NCI-H1694 (cell line): ENCODE measurements at regions not wholly inside any gene's neighbourhood (a gene's known extent, or its start where the extent isn't known, plus 50 kb on each side); places are given as distances from the start of the nearest gene placed in this dataset.
"Not testable (repeated sequence)": the region's sequence is repeated elsewhere in the genome, so short reads cannot be mapped to it uniquely, and the experiment has no call there.

ENCODE experiments used
- DNase-seq: peaks from one replicate; lab custom pipeline; 2025; lab: John Stamatoyannopoulos, UW

GRCh38 chr3:8001712-8002111 is 499.9 kb upstream of the LMCD1 start:
- DNase-seq, result peak; percentile 3

GRCh38 chr3:8011902-8012301 is 489.7 kb upstream of the LMCD1 start:
- no peak for DNase-seq

GRCh38 chr3:8020047-8020841 is 481.4 kb upstream of the LMCD1 start:
- no peak for DNase-seq

GRCh38 chr3:8027954-8028353 is 473.7 kb upstream of the LMCD1 start:
- no peak for DNase-seq

GRCh38 chr3:8050283-8050682 is 451.3 kb upstream of the LMCD1 start:
- DNase-seq, result no peak

- DNase-seq, result peak; percentile 51
These were observed 449.0 kb upstream of the LMCD1 start for GRCh38 chr3:8052659-8053058.

- not testable (repeated sequence) for DNase-seq
These were observed 433.5 kb upstream of the LMCD1 start for GRCh38 chr3:8068135-8068534.

- DNase-seq, result no peak
These were observed 432.2 kb upstream of the LMCD1 start for GRCh38 chr3:8069471-8069870.

GRCh38 chr3:8070011-8070410 is 431.6 kb upstream of the LMCD1 start:
- no peak for DNase-seq

- not testable (repeated sequence) for DNase-seq
These were observed 426.9 kb upstream of the LMCD1 start for GRCh38 chr3:8074740-8075139.

GRCh38 chr3:8077126-8077525 is 424.5 kb upstream of the LMCD1 start:
- DNase-seq, result no peak

GRCh38 chr3:8080464-8080863 is 421.2 kb upstream of the LMCD1 start:
- DNase-seq, result no peak

GRCh38 chr3:8085498-8085897 is 416.1 kb upstream of the LMCD1 start:
- no peak for DNase-seq

GRCh38 chr3:8087951-8088350 is 413.7 kb upstream of the LMCD1 start:
- DNase-seq, result no peak

GRCh38 chr3:8094415-8094814 is 407.2 kb upstream of the LMCD1 start:
- no peak for DNase-seq

GRCh38 chr3:8095724-8096123 is 405.9 kb upstream of the LMCD1 start:
- DNase-seq, result no peak

- no peak for DNase-seq
These were observed 403.9 kb upstream of the LMCD1 start for GRCh38 chr3:8097690-8098089.

- no peak for DNase-seq
These were observed 397.7 kb upstream of the LMCD1 start for GRCh38 chr3:8103954-8104353.

- no peak for DNase-seq
These were observed 394.7 kb upstream of the LMCD1 start for GRCh38 chr3:8106921-8107320.

GRCh38 chr3:8110966-8111798 is 390.4 kb upstream of the LMCD1 start:
- DNase-seq, result peak; percentile 34

- DNase-seq, result no peak
These were observed 389.0 kb upstream of the LMCD1 start for GRCh38 chr3:8112587-8112986.

- DNase-seq, result no peak
These were observed 388.0 kb upstream of the LMCD1 start for GRCh38 chr3:8113626-8114025.

- DNase-seq, result no peak
These were observed 372.9 kb upstream of the LMCD1 start for GRCh38 chr3:8128686-8129085.
